Upper lobe of left lung (tissue), 4 donors: ENCODE measurements at regions not wholly inside any gene's neighbourhood (a gene's known extent, or its start where the extent isn't known, plus 50 kb on each side); places are given as distances from the start of the nearest gene placed in this dataset.

Experiments used
- CTCF ChIP-seq, 6 experiments: fragments of 450-650 bp in 4 of 6; fragments of 200-600 bp in 2 of 6; sonication (generic) in 2 of 6; IDR thresholded peaks; one replicate each; pipeline ENCODE4 v1.5.1; 2016 to 2019; ENCODE audit warnings: antibody characterized with exemption in 6 of 6
- EP300 ChIP-seq, 4 donors: sonication (generic); formaldehyde crosslinking; IDR thresholded peaks; one replicate each; pipeline ENCODE4 v1.5.1; 2017; ENCODE audit warnings: antibody characterized with exemption in 4 of 4, control low read depth in 2 of 4

GRCh38 chr4:41473176-41473575 is 64.8 kb upstream of the LIMCH1 start:
- no peak for TF ChIP-seq CTCF (IDR thresholded peaks at IDR 0.05)
- no peak for TF ChIP-seq EP300 (IDR thresholded peaks at IDR 0.05)
